Neural crest cell (in vitro differentiated cells): ENCODE measurements at regions not wholly inside any gene's neighbourhood (a gene's known extent, or its start where the extent isn't known, plus 50 kb on each side); places are given as distances from the start of the nearest gene placed in this dataset.
A peak's percentile ranks its signal among the peaks of the same experiment; 100 is the strongest.

ENCODE experiments used
- DNase-seq: peaks from one replicate; pipeline ENCODE4 v3.0.0; 2021; ENCODE audit warnings: low read depth, mixed read lengths, low spot score
- H3K27ac Mint-ChIP-seq: one replicate; pipeline ENCODE4 v1.8.0; 2021; ENCODE audit warnings: mild to moderate bottlenecking, mixed read lengths; ENCODE audit not compliant: unreplicated experiment
- H3K27me3 Mint-ChIP-seq: 2 replicates; pipeline ENCODE4 v1.8.0; 2021; ENCODE audit warnings: low read depth, mild to moderate bottlenecking, mixed read lengths
- H3K36me3 Mint-ChIP-seq: 2 replicates; pipeline ENCODE4 v1.8.0; 2021; ENCODE audit warnings: low read depth, mild to moderate bottlenecking, mixed read lengths
- H3K4me1 Mint-ChIP-seq: 2 replicates; pipeline ENCODE4 v1.8.0; 2021; ENCODE audit warnings: mixed read lengths
- H3K4me3 Mint-ChIP-seq: one replicate; pipeline ENCODE4 v1.8.0; 2021; ENCODE audit warnings: mild to moderate bottlenecking, mixed read lengths
- H3K9me3 Mint-ChIP-seq: 2 replicates; pipeline ENCODE4 v1.8.0; 2021; ENCODE audit warnings: mixed read lengths
- CTCF ChIP-seq: fragments of 200-600 bp; sonication (generic); conservative IDR thresholded peaks from 2 replicates; pipeline ENCODE4 v1.5.0; 2021; ENCODE audit warnings: antibody characterized with exemption, mild to moderate bottlenecking

- no peak for DNase-seq
- H3K4me1 Mint-ChIP-seq = no peaks in the 10 kb centered on the region
- no peaks in the 10 kb centered on the region for H3K27me3 Mint-ChIP-seq
- H3K4me3 Mint-ChIP-seq = no peak overlapping the region
- H3K36me3 Mint-ChIP-seq = no peaks in the 10 kb centered on the region
- TF ChIP-seq CTCF = no peak
- no peak overlapping the region for H3K27ac Mint-ChIP-seq
- H3K9me3 Mint-ChIP-seq = no peaks in the 10 kb centered on the region
These were observed 408.6 kb downstream of the JRKL start for GRCh38 chr11:96798445-96798844.

GRCh38 chr11:96815236-96815635, 425.4 kb downstream of the JRKL start:
- H3K27ac Mint-ChIP-seq = no peak overlapping the region
- DNase-seq = no peak
- no peak for TF ChIP-seq CTCF
- H3K9me3 Mint-ChIP-seq = no peaks in the 10 kb centered on the region
- H3K27me3 Mint-ChIP-seq = peaks cover 3% of the 10 kb centered on the region
- no peaks in the 10 kb centered on the region for H3K36me3 Mint-ChIP-seq
- H3K4me3 Mint-ChIP-seq = no peak overlapping the region
- H3K4me1 Mint-ChIP-seq = no peaks in the 10 kb centered on the region

- H3K27me3 Mint-ChIP-seq = peaks cover 4% of the 10 kb centered on the region
- DNase-seq = no peak
- no peak overlapping the region for H3K4me3 Mint-ChIP-seq
- H3K36me3 Mint-ChIP-seq = no peaks in the 10 kb centered on the region
- H3K9me3 Mint-ChIP-seq = no peaks in the 10 kb centered on the region
- no peaks in the 10 kb centered on the region for H3K4me1 Mint-ChIP-seq
- H3K27ac Mint-ChIP-seq = no peak overlapping the region
- TF ChIP-seq CTCF = no peak
These were observed 427.9 kb downstream of the JRKL start for GRCh38 chr11:96817482-96818399.

GRCh38 chr11:96827164-96827563, 437.4 kb downstream of the JRKL start:
- H3K4me3 Mint-ChIP-seq = no peak overlapping the region
- H3K27ac Mint-ChIP-seq = no peak overlapping the region
- H3K9me3 Mint-ChIP-seq = no peaks in the 10 kb centered on the region
- H3K27me3 Mint-ChIP-seq = peaks cover 7% of the 10 kb centered on the region
- H3K36me3 Mint-ChIP-seq = no peaks in the 10 kb centered on the region
- H3K4me1 Mint-ChIP-seq = no peaks in the 10 kb centered on the region
- DNase-seq = no peak
- TF ChIP-seq CTCF = peak; percentile 26

- Mint-ChIP-seq H3K27ac (no peak overlapping the region), H3K27me3 (no peaks in the 10 kb centered on the region), H3K36me3 (no peaks in the 10 kb centered on the region), H3K4me3 (no peak overlapping the region), H3K4me1 (no peaks in the 10 kb centered on the region), H3K9me3 (no peaks in the 10 kb centered on the region)
- TF ChIP-seq CTCF = no peak
- no peak for DNase-seq
These were observed 452.0 kb downstream of the JRKL start for GRCh38 chr11:96841792-96842191.
